HepG2 (cell line): ENCODE measurements at regions not wholly inside any gene's neighbourhood (a gene's known extent, or its start where the extent isn't known, plus 50 kb on each side); places are given as distances from the start of the nearest gene placed in this dataset.

Experiments used
- AFF4 ChIP-seq: sonication (generic); formaldehyde crosslinking; IDR thresholded peaks from 2 replicates; pipeline ENCODE4 v1.4.0; 2020; ENCODE audit warnings: missing genetic modification reagents
- BCLAF1 ChIP-seq: fragments of 450-650 bp; IDR thresholded peaks from 2 replicates; pipeline ENCODE4 v1.6.1; 2017; ENCODE audit warnings: mild to moderate bottlenecking
- CTCF ChIP-seq: sonication (generic); formaldehyde crosslinking; IDR thresholded peaks from 2 replicates; pipeline ENCODE4 v1.5.0; 2020; ENCODE audit warnings: mild to moderate bottlenecking, missing genetic modification reagents, moderate library complexity
- FOSL2 ChIP-seq: sonication (generic); formaldehyde crosslinking; IDR thresholded peaks from 2 replicates; pipeline ENCODE4 v1.4.0; 2020; ENCODE audit warnings: missing genetic modification reagents
- HNRNPL ChIP-seq: fragments of 200-400 bp; formaldehyde crosslinking; IDR thresholded peaks from 2 replicates; pipeline ENCODE4 v1.6.1; 2017; ENCODE audit warnings: mild to moderate bottlenecking, low read depth, low read length
- IRF2 ChIP-seq: IDR thresholded peaks from 2 replicates; pipeline ENCODE4 v1.6.1; 2018; ENCODE audit warnings: missing genetic modification reagents, missing compliant biosample characterization
- KIAA2018 ChIP-seq: sonication (generic); formaldehyde crosslinking; IDR thresholded peaks from 2 replicates; pipeline ENCODE4 v1.5.0; 2020; ENCODE audit warnings: mild to moderate bottlenecking, missing genetic modification reagents, borderline replicate concordance
- MXI1 ChIP-seq: IDR thresholded peaks from 3 replicates; pipeline ENCODE4 v1.6.1; 2012; ENCODE audit warnings: low read depth, low read length, inconsistent platforms, borderline replicate concordance
- PBX3 ChIP-seq: sonication (generic); formaldehyde crosslinking; IDR thresholded peaks from 2 replicates; pipeline ENCODE4 v1.8.1; 2023; ENCODE audit warnings: missing genetic modification reagents, inconsistent platforms, borderline replicate concordance
- RAD21 ChIP-seq: fragments of 450-650 bp; formaldehyde crosslinking; IDR thresholded peaks from 2 replicates; pipeline ENCODE4 v1.5.0; 2020; ENCODE audit warnings: mild to moderate bottlenecking
- SMARCE1 ChIP-seq: fragments of 450-650 bp; IDR thresholded peaks from 2 replicates; pipeline ENCODE4 v1.6.1; 2017; ENCODE audit warnings: borderline replicate concordance
- TCF7L2 ChIP-seq: IDR thresholded peaks from 2 replicates; pipeline ENCODE4 v1.6.1; 2011; ENCODE audit warnings: mild to moderate bottlenecking, low read depth, low read length, moderate library complexity
- ZNF33B ChIP-seq: sonication (generic); formaldehyde crosslinking; IDR thresholded peaks from 2 replicates; pipeline ENCODE4 v1.5.1; 2020; ENCODE audit warnings: mild to moderate bottlenecking, missing genetic modification reagents
- ZNF362 ChIP-seq: sonication (generic); formaldehyde crosslinking; IDR thresholded peaks from 2 replicates; pipeline ENCODE4 v1.4.0; 2020; ENCODE audit warnings: missing genetic modification reagents, mild to moderate bottlenecking, borderline replicate concordance

- TF ChIP-seq SMARCE1 (no peak), AFF4 (CRISPR knock-in tag) (no peak), HNRNPL (no peak), TCF7L2 (no peak), PBX3 (no peak), KIAA2018 (CRISPR knock-in tag) (no peak), MXI1 (no peak), BCLAF1 (no peak), CTCF (CRISPR knock-in tag) (no peak), ZNF33B (CRISPR knock-in tag) (no peak), RAD21 (CRISPR knock-in tag) (no peak), IRF2 (CRISPR knock-in tag) (no peak), ZNF362 (CRISPR knock-in tag) (no peak), FOSL2 (CRISPR knock-in tag) (no peak)
Observed at GRCh38 chr9:130780415-130780814, 54.6 kb upstream of the ABL1 start.
